Adipocyte (in vitro differentiated cells): ENCODE measurements at regions not wholly inside any gene's neighbourhood (a gene's known extent, or its start where the extent isn't known, plus 50 kb on each side); places are given as distances from the start of the nearest gene placed in this dataset.
A peak's percentile ranks its signal among the peaks of the same experiment; 100 is the strongest.

ENCODE experiments used
- DNase-seq: peaks from one replicate; pipeline ENCODE4 v3.0.0-alpha.2; 2015; ENCODE audit warnings: low read depth
- H3K27me3 ChIP-seq: replicated peaks from 2 replicates; pipeline ENCODE4 v1.7.0; 2013; ENCODE audit warnings: mild to moderate bottlenecking, low read length, moderate library complexity; ENCODE audit not compliant: control insufficient read depth, insufficient read depth
- H3K36me3 ChIP-seq: 2 replicates; pipeline ENCODE4 v1.7.0; 2013; ENCODE audit warnings: low read length, mild to moderate bottlenecking, moderate library complexity; ENCODE audit not compliant: control insufficient read depth, insufficient read depth, severe bottlenecking
- H3K4me1 ChIP-seq: 2 replicates; pipeline ENCODE4 v1.7.0; 2013; ENCODE audit warnings: mild to moderate bottlenecking, low read length, moderate library complexity; ENCODE audit not compliant: control insufficient read depth, insufficient read depth
- H3K4me3 ChIP-seq: 2 replicates; pipeline ENCODE4 v1.7.0; 2013; ENCODE audit warnings: mild to moderate bottlenecking, low read length, moderate library complexity
- H3K9ac ChIP-seq: 2 replicates; pipeline ENCODE4 v1.7.0; 2013; ENCODE audit warnings: mild to moderate bottlenecking, low read length, moderate library complexity
- H3K9me3 ChIP-seq: 2 replicates; pipeline ENCODE4 v1.7.0; 2013; ENCODE audit warnings: mild to moderate bottlenecking, low read length, moderate library complexity; ENCODE audit not compliant: control insufficient read depth

DNA sequence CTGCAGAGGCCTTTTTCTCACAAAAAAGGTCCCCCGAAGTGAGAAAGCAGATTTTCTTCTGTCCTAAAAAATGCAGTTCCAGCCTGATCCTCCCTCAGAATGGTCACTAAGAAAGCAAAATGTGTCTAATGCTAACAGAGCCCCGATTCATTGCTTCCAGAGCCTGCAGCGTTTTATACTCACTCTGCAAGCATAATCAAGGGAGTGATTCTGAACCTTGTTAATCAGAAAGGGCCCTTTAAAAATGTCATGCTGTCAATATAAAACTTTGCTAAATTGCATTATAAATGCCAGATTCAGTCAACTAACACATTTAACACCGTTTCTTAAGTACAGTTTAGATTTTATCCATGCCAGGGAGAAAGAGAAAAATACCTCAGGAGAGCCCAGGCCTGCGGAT lies 202.8 kb downstream of the CD83 start:
- Histone ChIP-seq H3K9me3 (no peaks in the 10 kb centered on the region), H3K4me3 (no peak overlapping the region), H3K4me1 (no peaks in the 10 kb centered on the region), H3K9ac (no peak overlapping the region), H3K36me3 (no peaks in the 10 kb centered on the region), H3K27me3 (no peaks in the 10 kb centered on the region)
- DNase-seq = no peak

DNA sequence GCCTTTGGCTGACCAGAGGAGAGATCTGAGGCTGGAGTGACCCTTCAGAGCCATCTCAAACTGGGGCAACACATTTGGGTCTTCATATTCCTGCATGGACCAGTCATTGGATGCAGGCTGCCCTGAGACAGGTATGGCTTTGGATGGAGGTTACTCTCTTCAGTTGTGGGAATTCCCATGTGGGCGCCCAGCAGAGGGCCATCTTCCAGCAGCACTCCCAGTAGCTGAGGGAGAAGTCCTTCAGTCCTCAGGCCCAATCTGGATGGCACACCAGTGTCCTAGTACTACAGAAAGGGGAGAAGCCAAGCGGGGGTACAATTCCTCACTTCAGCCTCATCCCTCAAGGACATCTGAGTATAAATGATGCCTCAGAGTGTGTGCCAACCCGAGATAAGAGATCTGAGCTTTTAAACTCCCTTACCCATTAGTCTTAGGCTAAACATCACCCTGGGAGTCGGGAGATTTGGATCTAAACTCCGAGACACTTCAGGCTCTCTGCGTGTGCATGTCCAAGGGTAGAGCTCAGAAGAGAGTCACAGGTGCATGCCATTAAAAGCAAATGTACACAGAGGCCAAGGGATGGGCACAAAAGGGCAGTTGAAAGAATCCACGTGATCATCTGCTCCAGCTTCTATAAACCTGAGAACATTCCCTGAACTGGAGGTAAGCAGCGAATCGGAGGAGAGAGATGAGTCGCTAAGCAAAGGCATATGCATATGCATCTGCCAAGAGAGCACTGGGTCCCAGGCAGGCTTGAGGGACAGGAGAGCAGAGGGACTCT lies 204.6 kb downstream of the CD83 start:
- Histone ChIP-seq H3K9ac (no peak overlapping the region), H3K4me3 (no peak overlapping the region), H3K4me1 (no peaks in the 10 kb centered on the region), H3K9me3 (no peaks in the 10 kb centered on the region), H3K27me3 (no peaks in the 10 kb centered on the region), H3K36me3 (no peaks in the 10 kb centered on the region)
- DNase-seq = no peak

DNA sequence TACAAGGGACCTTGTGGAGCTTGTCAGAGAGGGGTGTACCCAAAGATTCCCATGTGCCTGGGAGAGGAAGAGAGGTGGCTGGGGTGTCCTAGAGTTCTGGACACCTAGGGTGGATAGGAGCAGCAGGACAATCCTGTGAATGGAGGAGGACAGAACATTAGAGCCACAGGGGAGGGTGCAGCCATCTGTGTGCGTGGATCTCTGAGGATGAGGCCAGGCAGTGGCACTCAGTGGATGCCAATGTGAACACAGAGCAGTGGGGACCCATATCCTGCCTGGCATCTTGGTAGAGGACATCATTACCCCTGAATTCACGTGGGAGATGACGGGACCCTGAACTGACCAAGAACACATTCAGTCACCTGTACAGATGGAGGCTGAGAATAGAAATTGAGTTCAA lies 205.3 kb downstream of the CD83 start:
- Histone ChIP-seq H3K9me3 (no peaks in the 10 kb centered on the region), H3K27me3 (no peaks in the 10 kb centered on the region), H3K9ac (no peak overlapping the region), H3K4me1 (no peaks in the 10 kb centered on the region), H3K4me3 (no peak overlapping the region), H3K36me3 (no peaks in the 10 kb centered on the region)
- DNase-seq = no peak

DNA sequence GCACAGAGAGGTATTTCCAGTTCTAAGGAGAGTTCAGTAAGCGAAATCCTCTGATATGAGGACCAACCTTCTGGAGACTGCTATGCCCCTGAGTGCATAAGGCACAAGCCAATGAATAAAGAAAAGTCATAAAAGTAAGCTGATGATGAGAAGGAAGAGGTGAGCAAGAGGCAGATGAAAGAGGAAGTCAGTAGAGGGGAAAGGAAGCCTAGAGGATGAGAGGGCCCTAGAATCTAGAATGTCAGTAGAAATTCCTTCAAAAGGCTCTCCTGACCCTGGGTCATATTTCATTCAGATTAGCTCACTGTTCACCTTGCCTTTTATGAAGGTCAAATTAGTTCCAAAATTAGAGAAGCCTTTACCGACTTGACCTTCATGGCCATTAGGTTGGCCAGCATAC lies 209.2 kb downstream of the CD83 start:
- H3K27me3 ChIP-seq = no peaks in the 10 kb centered on the region
- no peak for DNase-seq
- H3K4me3 ChIP-seq = no peak overlapping the region
- peaks cover 29% of the 10 kb centered on the region for H3K4me1 ChIP-seq
- H3K9me3 ChIP-seq = no peaks in the 10 kb centered on the region
- H3K9ac ChIP-seq = no peak overlapping the region
- H3K36me3 ChIP-seq = no peaks in the 10 kb centered on the region

DNA sequence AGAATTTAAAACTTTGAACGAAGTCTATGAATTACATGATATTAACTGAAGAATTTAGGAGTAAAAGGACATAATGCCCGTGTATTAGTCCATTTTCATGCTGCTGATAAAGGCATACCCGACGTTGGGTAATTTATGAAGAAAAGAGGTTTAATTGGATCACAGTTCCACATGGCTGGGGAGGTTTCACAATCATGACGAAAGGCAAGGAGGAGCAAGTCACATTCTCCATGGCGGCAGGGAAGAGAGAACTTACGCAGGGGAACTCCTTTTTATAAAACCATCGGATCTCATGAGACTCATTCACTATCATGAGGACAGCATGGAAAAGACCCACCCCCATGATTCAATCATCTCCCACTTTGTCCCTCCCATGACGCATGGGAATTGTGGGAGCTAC lies 210.6 kb downstream of the CD83 start:
- Histone ChIP-seq H3K36me3 (no peaks in the 10 kb centered on the region), H3K9me3 (no peaks in the 10 kb centered on the region), H3K9ac (peak overlapping the region; percentile 20), H3K4me1 (peaks cover 29% of the 10 kb centered on the region), H3K4me3 (no peak overlapping the region), H3K27me3 (no peaks in the 10 kb centered on the region)
- DNase-seq = no peak

DNA sequence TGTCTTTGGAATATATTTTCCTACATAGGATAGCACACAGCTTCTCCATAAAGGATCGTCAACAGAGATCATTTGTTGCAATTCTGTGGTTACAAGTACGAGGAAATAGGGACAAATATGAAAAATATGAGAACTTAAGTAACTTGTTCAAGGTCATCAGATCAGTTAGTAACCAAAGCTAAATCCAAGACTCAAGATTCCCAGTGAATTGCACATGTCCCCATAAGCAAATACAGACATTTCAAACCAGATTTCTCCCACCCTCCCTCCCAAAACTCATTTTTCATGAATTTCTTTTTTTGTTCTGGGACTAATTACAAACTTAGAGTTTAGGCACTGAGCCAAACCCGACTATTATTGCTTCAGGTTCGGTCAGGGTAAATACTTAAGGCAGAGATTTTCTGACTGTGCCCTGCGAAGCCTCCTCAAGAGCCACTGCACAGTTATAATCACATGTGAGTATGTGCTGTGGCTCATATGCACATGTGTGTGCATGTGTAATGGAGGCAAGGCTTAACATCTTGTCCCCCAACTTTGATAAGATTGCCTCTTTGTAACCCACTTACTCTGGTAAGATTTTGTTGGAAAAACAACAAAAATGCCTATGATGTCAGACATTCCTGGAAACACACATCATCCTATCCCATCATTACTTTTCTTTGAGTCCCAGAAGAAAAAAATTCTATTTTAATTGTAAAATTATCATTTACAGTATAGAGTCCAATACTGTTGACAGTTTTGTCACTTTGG lies 216.2 kb downstream of the CD83 start:
- DNase-seq = peak; percentile 77
- Histone ChIP-seq H3K27me3 (no peaks in the 10 kb centered on the region), H3K4me1 (peaks cover 43% of the 10 kb centered on the region), H3K36me3 (no peaks in the 10 kb centered on the region), H3K4me3 (no peak overlapping the region), H3K9me3 (no peaks in the 10 kb centered on the region), H3K9ac (no peak overlapping the region)

DNA sequence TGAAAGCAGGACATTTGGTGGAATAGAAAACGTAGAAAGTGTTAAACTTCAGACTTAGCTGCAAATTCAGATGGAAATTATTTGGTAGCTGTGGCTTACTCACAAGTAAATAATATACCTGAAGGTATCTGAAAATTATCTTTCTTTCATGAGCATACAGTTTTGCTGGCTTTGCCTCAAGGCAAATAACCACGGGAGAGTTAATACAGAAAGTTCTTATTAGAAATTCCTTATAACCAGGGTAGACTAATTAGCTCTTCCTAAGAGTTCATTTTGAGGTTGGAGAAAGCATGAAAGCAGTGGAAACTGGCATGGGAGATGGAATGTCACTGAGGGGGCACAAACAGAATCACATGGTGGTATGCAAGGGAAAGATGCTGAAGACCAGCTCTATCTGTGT lies 217.5 kb downstream of the CD83 start:
- no peaks in the 10 kb centered on the region for H3K9me3 ChIP-seq
- H3K9ac ChIP-seq = no peak overlapping the region
- no peak for DNase-seq
- no peak overlapping the region for H3K4me3 ChIP-seq
- H3K4me1 ChIP-seq = peaks cover 41% of the 10 kb centered on the region
- H3K27me3 ChIP-seq = no peaks in the 10 kb centered on the region
- no peaks in the 10 kb centered on the region for H3K36me3 ChIP-seq

DNA sequence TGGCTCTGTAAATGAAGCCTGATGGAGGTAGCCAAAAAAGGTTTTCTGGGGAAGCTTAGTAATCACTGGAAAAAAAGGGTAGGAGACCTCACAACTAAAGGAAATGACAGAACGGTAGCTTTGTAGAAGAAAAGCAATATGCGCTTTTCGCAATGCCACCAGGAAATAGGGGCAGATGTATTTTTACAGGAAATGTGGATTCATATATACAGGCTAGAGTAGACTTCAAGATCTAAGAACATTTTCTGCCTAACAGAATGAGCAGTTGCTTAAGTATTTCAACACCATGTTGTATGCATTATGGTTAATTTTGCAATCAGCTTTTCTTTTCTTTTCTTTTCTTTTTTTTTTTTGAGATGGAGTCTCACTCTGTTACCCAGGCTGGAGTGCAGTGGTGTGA lies 219.6 kb downstream of the CD83 start:
- DNase-seq = peak; percentile 79
- Histone ChIP-seq H3K4me3 (no peak overlapping the region), H3K27me3 (no peaks in the 10 kb centered on the region), H3K9me3 (no peaks in the 10 kb centered on the region), H3K9ac (peak overlapping the region; percentile 27), H3K4me1 (peaks cover 36% of the 10 kb centered on the region), H3K36me3 (no peaks in the 10 kb centered on the region)

DNA sequence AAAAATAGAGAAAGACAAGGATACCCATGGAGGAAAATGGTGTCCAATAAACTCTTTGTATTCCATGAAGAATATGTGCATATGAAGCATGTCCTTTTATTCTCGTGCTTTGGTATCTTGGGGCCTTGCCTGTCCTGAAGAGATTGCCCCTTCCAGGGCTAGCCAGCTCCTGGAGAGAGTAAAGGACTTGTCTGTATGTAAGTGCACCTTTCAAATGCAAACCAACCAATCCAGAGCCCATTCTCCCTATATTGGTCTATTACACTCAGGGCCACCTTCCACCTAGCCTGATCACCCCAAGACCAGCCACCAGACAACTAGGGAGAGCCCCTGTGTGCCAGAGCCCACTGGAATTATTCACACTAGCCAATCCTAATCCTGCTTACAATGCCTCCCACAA lies 221.6 kb downstream of the CD83 start:
- no peaks in the 10 kb centered on the region for H3K36me3 ChIP-seq
- H3K4me1 ChIP-seq = peaks cover 30% of the 10 kb centered on the region
- H3K9ac ChIP-seq = no peak overlapping the region
- no peaks in the 10 kb centered on the region for H3K27me3 ChIP-seq
- H3K4me3 ChIP-seq = no peak overlapping the region
- DNase-seq = no peak
- no peaks in the 10 kb centered on the region for H3K9me3 ChIP-seq

DNA sequence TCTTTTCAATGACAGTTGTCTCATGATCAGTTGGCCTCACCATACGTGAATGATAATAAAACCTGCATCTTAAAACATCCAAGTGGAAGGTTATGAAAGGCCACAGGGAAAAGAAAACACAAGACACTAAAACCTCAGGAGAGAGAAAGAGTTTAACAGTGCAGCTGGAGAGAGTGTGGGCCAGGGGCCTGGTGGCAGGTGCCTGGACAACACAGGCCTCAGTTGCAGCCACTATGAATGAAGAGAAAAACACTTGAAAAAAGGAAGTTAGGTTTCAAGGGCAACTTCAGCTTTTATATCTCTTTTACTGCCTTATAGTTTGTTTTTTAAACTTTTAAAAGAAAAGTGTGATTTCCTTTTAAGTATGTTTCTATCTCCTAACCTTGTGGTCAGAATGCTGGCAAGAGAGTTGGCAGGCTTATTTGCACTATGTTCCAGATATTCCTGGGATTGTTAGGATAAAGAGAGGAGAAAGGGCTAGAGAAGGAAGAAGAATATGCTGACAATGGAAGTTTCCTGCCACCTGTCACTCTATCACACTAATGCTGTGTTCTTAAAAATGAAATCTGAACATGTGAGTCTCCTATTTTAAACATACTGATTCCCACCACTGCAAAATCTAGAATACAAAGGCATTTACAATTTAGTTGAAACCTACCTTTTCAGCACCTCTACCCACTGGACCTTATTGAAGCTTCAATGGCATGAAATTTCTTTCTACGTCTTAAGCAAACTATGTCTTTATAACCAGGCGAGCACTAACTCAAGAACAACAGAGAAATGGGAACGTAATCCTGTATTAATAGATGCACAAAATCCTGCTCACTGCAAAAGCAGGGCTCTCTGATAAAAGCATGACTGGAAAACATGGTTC lies 222.4 kb downstream of the CD83 start:
- Histone ChIP-seq H3K27me3 (no peaks in the 10 kb centered on the region), H3K4me3 (peak overlapping the region; percentile 3), H3K9me3 (no peaks in the 10 kb centered on the region), H3K4me1 (peaks cover 27% of the 10 kb centered on the region), H3K36me3 (no peaks in the 10 kb centered on the region), H3K9ac (no peak overlapping the region)
- DNase-seq = no peak

DNA sequence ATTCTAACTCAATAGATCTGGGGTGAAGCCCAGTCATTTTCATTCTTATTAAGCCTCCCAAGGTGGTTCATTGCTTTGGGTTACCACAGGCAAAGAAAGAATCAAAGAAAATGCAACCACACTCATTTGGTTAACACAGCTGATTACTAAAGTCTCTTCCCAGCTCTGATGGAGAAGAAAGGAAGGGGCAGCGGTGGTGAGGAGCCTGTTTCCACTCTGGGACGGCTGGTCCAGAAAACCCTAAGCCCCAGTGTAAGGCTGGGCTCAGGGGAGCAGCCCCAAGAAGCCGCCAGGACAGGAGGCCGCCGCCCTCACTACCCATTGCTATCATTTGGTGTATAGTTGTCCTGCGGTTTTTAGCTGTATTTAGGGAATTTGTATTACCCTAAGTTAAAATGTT lies 226.9 kb downstream of the CD83 start:
- DNase-seq = no peak

More for the DNA sequence above, 226.9 kb downstream of the CD83 start:
- Histone ChIP-seq H3K4me3 (no peak overlapping the region), H3K27me3 (peaks cover 15% of the 10 kb centered on the region), H3K9me3 (peaks cover 4% of the 10 kb centered on the region), H3K9ac (no peak overlapping the region), H3K36me3 (no peaks in the 10 kb centered on the region), H3K4me1 (peaks cover 15% of the 10 kb centered on the region)
